DOHH2 (cell line): ENCODE measurements at regions not wholly inside any gene's neighbourhood (a gene's known extent, or its start where the extent isn't known, plus 50 kb on each side); places are given as distances from the start of the nearest gene placed in this dataset.

Source experiments
- CTCF ChIP-seq: fragments of 200-600 bp; sonication (generic); IDR thresholded peaks from one replicate; pipeline ENCODE4 v1.5.1; 2014; ENCODE audit warnings: antibody characterized with exemption, mild to moderate bottlenecking, low read depth, low read length; ENCODE audit not compliant: poor library complexity, severe bottlenecking
- EZH2phosphoT487 ChIP-seq: fragments of 200-600 bp; sonication (generic); IDR thresholded peaks from 2 replicates; pipeline ENCODE4 v1.6.1; 2017; ENCODE audit warnings: borderline replicate concordance, mild to moderate bottlenecking, antibody characterized with exemption, low read length, moderate library complexity, mixed read lengths

GRCh38 chr2:241926541-241927311 is 57.2 kb downstream of the RTP5 start:
- TF ChIP-seq CTCF = no peak
- TF ChIP-seq EZH2phosphoT487 = no peak
